ENCODE measurements at regions not wholly inside any gene's neighbourhood (a gene's known extent, or its start where the extent isn't known, plus 50 kb on each side); places are given as distances from the start of the nearest gene placed in this dataset.

- TF ChIP-seq POLR2AphosphoS5 (IDR thresholded peaks at IDR 0.05) (no peak), CTCF (IDR thresholded peaks at IDR 0.05) (no peak), POLR2A (IDR thresholded peaks at IDR 0.05) (no peak), EP300 (IDR thresholded peaks at IDR 0.05) (no peak)
Measured at GRCh38 chrX:69263251-69263820, 98.1 kb upstream of the PJA1 start.

All from gastroesophageal sphincter (tissue), 3 donors.